H1 (cell line): ENCODE measurements at regions not wholly inside any gene's neighbourhood (a gene's known extent, or its start where the extent isn't known, plus 50 kb on each side); places are given as distances from the start of the nearest gene placed in this dataset.
"Not testable (repeated sequence)": the region's sequence is repeated elsewhere in the genome, so short reads cannot be mapped to it uniquely, and the experiment has no call there.

Source experiments
- CTCF ChIA-PET: fragments of 300-600 bp; sonication (Branson Sonifier 250); formaldehyde crosslinking; loops from one replicate; lab custom pipeline; 2021; ENCODE audit not compliant: partially characterized antibody; lab: Charles Lee
- POLR2A ChIA-PET: fragments of 300-600 bp; sonication (Branson Sonifier 250); formaldehyde crosslinking; loops from one replicate; lab custom pipeline; 2021; ENCODE audit warnings: inconsistent platforms; ENCODE audit not compliant: partially characterized antibody; lab: Charles Lee
- DNase-seq, 2 experiments: peaks; one replicate each; pipeline versions ENCODE4 v3.0.0 to v3.0.0-alpha.2; 2010 to 2022; ENCODE audit warnings: low spot score in 2 of 2, low read depth in 1 of 2, mixed read lengths in 1 of 2
- FAIRE-seq: peaks from 2 replicates; lab custom pipeline; 2011; peaks lifted over from hg19 to GRCh38; lab: Jason Lieb, UNC
- H2AFZ ChIP-seq: 2 replicates; pipeline ENCODE4 v1.8.1; 2012; ENCODE audit warnings: low read length, inconsistent platforms
- H2AK5ac ChIP-seq: 2 replicates; pipeline ENCODE4 v1.6.1; 2013; ENCODE audit warnings: low read depth, low read length
- H2BK120ac ChIP-seq: replicated peaks from 2 replicates; pipeline ENCODE3; 2013; ENCODE audit warnings: low read depth, low read length, inconsistent platforms
- H2BK12ac ChIP-seq: 2 replicates; pipeline ENCODE4 v1.6.1; 2013; ENCODE audit warnings: low read depth, low read length
- H2BK15ac ChIP-seq: 2 replicates; pipeline ENCODE4 v1.6.1; 2013; ENCODE audit warnings: low read length
- H2BK20ac ChIP-seq: 2 replicates; pipeline ENCODE4 v1.6.1; 2013; ENCODE audit warnings: low read length
- H2BK5ac ChIP-seq: 2 replicates; pipeline ENCODE4 v1.6.1; 2013; ENCODE audit warnings: low read depth, low read length
- H3K14ac ChIP-seq: 2 replicates; pipeline ENCODE4 v1.6.1; 2013; ENCODE audit warnings: inconsistent platforms; ENCODE audit not compliant: insufficient read length
- H3K18ac ChIP-seq: 2 replicates; pipeline ENCODE4 v1.6.1; 2013; ENCODE audit warnings: low read length; ENCODE audit errors: extremely low read depth
- H3K23ac ChIP-seq: 2 replicates; pipeline ENCODE4 v1.6.1; 2013; ENCODE audit warnings: inconsistent platforms; ENCODE audit not compliant: insufficient read length
- H3K23me2 ChIP-seq: 2 replicates; pipeline ENCODE4 v1.6.1; 2013; ENCODE audit warnings: low read depth, low read length
- H3K27ac ChIP-seq: 2 replicates; pipeline ENCODE4 v1.6.1; 2011; ENCODE audit warnings: low read depth, low read length, inconsistent platforms
- H3K27me3 ChIP-seq, 4 experiments: replicated peaks in 1 of 4; 1 replicate in 1 of 4; 2 replicates in 3 of 4; pipeline versions ENCODE4 v1.6.1 to v1.8.1; 2011 to 2013; ENCODE audit warnings: low read length in 3 of 4, mild to moderate bottlenecking in 3 of 4, inconsistent platforms in 2 of 4, mixed read lengths in 2 of 4, moderate library complexity in 1 of 4; ENCODE audit not compliant: control insufficient read depth in 3 of 4, insufficient read depth in 3 of 4; ENCODE audit errors: extremely low read depth in 1 of 4
- H3K36me3 ChIP-seq, 4 experiments: 2 replicates each; pipeline versions ENCODE4 v1.6.1 to v1.8.1; 2011 to 2013; ENCODE audit warnings: mild to moderate bottlenecking in 4 of 4, low read length in 3 of 4, moderate library complexity in 2 of 4, control low read depth in 1 of 4, inconsistent platforms in 1 of 4; ENCODE audit not compliant: insufficient read depth in 4 of 4, control insufficient read depth in 2 of 4
- H3K4ac ChIP-seq: replicated peaks from 2 replicates; pipeline ENCODE3; 2013; ENCODE audit warnings: low read length, low read depth, mixed read lengths, inconsistent platforms; ENCODE audit not compliant: insufficient read length
- H3K4me1 ChIP-seq, 4 experiments: replicated peaks in 1 of 4; 1 replicate in 1 of 4; 2 replicates in 3 of 4; pipeline versions ENCODE4 v1.6.1 to v1.8.1; 2011 to 2013; ENCODE audit warnings: low read length in 3 of 4, inconsistent platforms in 2 of 4, mixed read lengths in 1 of 4; ENCODE audit not compliant: insufficient read depth in 4 of 4, control insufficient read depth in 3 of 4
- H3K4me2 ChIP-seq, 2 experiments: 2 replicates each; pipeline versions ENCODE4 v1.6.1 to v1.8.1; 2011 to 2013; ENCODE audit warnings: low read depth in 2 of 2, low read length in 2 of 2, control low read depth in 1 of 2, inconsistent platforms in 1 of 2, mild to moderate bottlenecking in 1 of 2; ENCODE audit not compliant: insufficient read depth in 1 of 2
- H3K4me3 ChIP-seq, 4 experiments: fragments of 200-600, 300-600 bp in 1 of 4; sonication (generic), shearing (Covaris generic), sonication (Bioruptor Twin) in 1 of 4; 2 replicates each; pipeline versions ENCODE4 v1.5.1 to v1.8.1; 2011 to 2016; ENCODE audit warnings: low read length in 4 of 4, low read depth in 3 of 4, control low read depth in 2 of 4, inconsistent platforms in 2 of 4, mild to moderate bottlenecking in 2 of 4, mixed read lengths in 1 of 4, moderate library complexity in 1 of 4; ENCODE audit not compliant: insufficient read depth in 2 of 4; ENCODE audit errors: extremely low read depth in 1 of 4
- H3K56ac ChIP-seq: replicated peaks from 2 replicates; pipeline ENCODE3; 2013; ENCODE audit warnings: low read depth, mild to moderate bottlenecking, mixed read lengths, low read length, inconsistent platforms; ENCODE audit not compliant: insufficient read length
- H3K79me1 ChIP-seq: 2 replicates; pipeline ENCODE4 v1.6.1; 2013; ENCODE audit warnings: low read depth, low read length, control low read depth
- H3K79me2 ChIP-seq, 2 experiments: 2 replicates each; pipeline versions ENCODE4 v1.6.1 to v1.8.1; 2012 to 2013; ENCODE audit warnings: low read length in 2 of 2, mild to moderate bottlenecking in 2 of 2, inconsistent platforms in 1 of 2; ENCODE audit not compliant: insufficient read depth in 2 of 2, control insufficient read depth in 1 of 2
- H3K9ac ChIP-seq, 4 experiments: replicated peaks in 1 of 4; 1 replicate in 1 of 4; 2 replicates in 3 of 4; pipeline versions ENCODE4 v1.6.1 to v1.8.1; 2011 to 2013; ENCODE audit warnings: low read depth in 3 of 4, low read length in 3 of 4, control low read depth in 2 of 4, mild to moderate bottlenecking in 2 of 4, moderate library complexity in 2 of 4, inconsistent platforms in 1 of 4; ENCODE audit errors: extremely low read depth in 1 of 4
- H3K9me3 ChIP-seq, 2 experiments: 2 replicates each; pipeline versions ENCODE4 v1.6.1 to v1.8.1; 2012 to 2013; ENCODE audit warnings: mild to moderate bottlenecking in 2 of 2, moderate library complexity in 2 of 2, control low read depth in 1 of 2, inconsistent platforms in 1 of 2, low read depth in 1 of 2, low read length in 1 of 2, mixed read lengths in 1 of 2; ENCODE audit not compliant: insufficient read depth in 2 of 2
- H4K20me1 ChIP-seq, 2 experiments: replicated peaks in 1 of 2; 2 replicates each; pipeline versions ENCODE3 to v1.8.1; 2011 to 2013; ENCODE audit warnings: inconsistent platforms in 2 of 2, low read length in 2 of 2, mild to moderate bottlenecking in 1 of 2; ENCODE audit not compliant: insufficient read depth in 2 of 2, control insufficient read depth in 1 of 2
- H4K5ac ChIP-seq: 2 replicates; pipeline ENCODE4 v1.6.1; 2013; ENCODE audit warnings: low read length, low read depth, mixed read lengths, inconsistent platforms; ENCODE audit not compliant: insufficient read length
- H4K8ac ChIP-seq: 2 replicates; pipeline ENCODE4 v1.8.0; 2013; ENCODE audit warnings: mild to moderate bottlenecking, moderate library complexity, low read length, inconsistent platforms; ENCODE audit not compliant: insufficient read depth; ENCODE audit errors: extremely low read depth
- H4K91ac ChIP-seq: replicated peaks from 2 replicates; pipeline ENCODE3; 2013; ENCODE audit warnings: low read length, mixed read lengths, inconsistent platforms; ENCODE audit not compliant: insufficient read length
- BACH1 ChIP-seq: IDR thresholded peaks from 2 replicates; pipeline ENCODE4 v1.6.1; 2012; ENCODE audit warnings: low read length, improper control_type of control experiment
- CREB1 ChIP-seq: IDR thresholded peaks from 2 replicates; pipeline ENCODE4 v1.6.1; 2012; ENCODE audit warnings: inconsistent platforms
- CTBP2 ChIP-seq: IDR thresholded peaks from 2 replicates; pipeline ENCODE4 v1.7.0; 2011; ENCODE audit warnings: borderline replicate concordance, mild to moderate bottlenecking, moderate library complexity, mixed read lengths, low read length; ENCODE audit not compliant: insufficient read depth, insufficient read length
- MAFK ChIP-seq: IDR thresholded peaks from 2 replicates; pipeline ENCODE4 v1.6.1; 2012; ENCODE audit warnings: low read depth, mild to moderate bottlenecking, improper control_type of control experiment, low read length
- RBBP5 ChIP-seq: IDR thresholded peaks from 2 replicates; pipeline ENCODE4 v1.7.1; 2012; ENCODE audit warnings: low read depth, mild to moderate bottlenecking, inconsistent platforms, low read length, moderate library complexity, borderline replicate concordance
- RFX5 ChIP-seq: IDR thresholded peaks from 2 replicates; pipeline ENCODE4 v1.6.1; 2011; ENCODE audit warnings: low read depth, low read length, improper control_type of control experiment, borderline replicate concordance
- SAP30 ChIP-seq: fragments of 300-600 bp; sonication (generic); IDR thresholded peaks from 2 replicates; pipeline ENCODE4 v1.7.1; 2012; ENCODE audit warnings: low read length, moderate library complexity, mild to moderate bottlenecking, inconsistent platforms; ENCODE audit not compliant: insufficient read depth, insufficient replicate concordance
- WGBS, 2 experiments: shearing (Covaris generic) in 1 of 2; methylation state at CpG; one replicate each; pipeline versions ENCODE4 v1.1.6 to v1.1.7; 2013 to 2015; ENCODE audit warnings: low lambda C conversion rate in 2 of 2, mixed read lengths in 2 of 2, inconsistent platforms in 1 of 2, low coverage in 1 of 2, missing lambda C conversion rate in 1 of 2; ENCODE audit not compliant: insufficient replicate concordance in 2 of 2, insufficient coverage in 1 of 2, insufficient read length in 1 of 2; ENCODE audit errors: extremely low coverage in 1 of 2, missing lambda C conversion rate in 1 of 2; 5-methylcytosine and 5-hydroxymethylcytosine counted together

DNA sequence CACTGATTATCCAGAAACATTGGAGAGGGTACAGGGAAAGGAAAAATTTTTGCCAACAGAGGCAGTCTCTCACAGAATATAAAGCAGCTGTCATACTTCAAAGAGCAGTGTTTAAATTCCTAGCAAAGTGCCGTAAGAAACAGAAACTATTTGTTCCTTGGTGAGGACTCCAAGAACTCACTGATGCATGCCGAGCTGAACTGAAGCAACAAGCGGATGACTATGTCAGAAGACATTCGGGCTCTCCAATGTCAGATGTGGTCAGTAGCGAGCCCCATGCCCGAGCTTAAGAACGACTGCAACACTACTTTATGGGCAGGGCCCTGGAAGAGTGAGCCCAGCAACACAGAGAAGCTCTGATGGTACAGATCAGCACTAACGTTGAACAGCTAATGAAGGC lies 54.7 kb downstream of the OR2B6 start (continued):
- TF ChIP-seq SAP30 (no peak), BACH1 (no peak), RFX5 (no peak), RBBP5 (no peak), MAFK (no peak), CTBP2 (no peak), CREB1 (no peak)

- H2BK20ac ChIP-seq, H4K91ac ChIP-seq, H2BK15ac ChIP-seq, H2BK120ac ChIP-seq, CTCF ChIA-PET, H3K36me3 ChIP-seq, H4K8ac ChIP-seq, H2AK5ac ChIP-seq, H3K23ac ChIP-seq, POLR2A ChIA-PET, H3K14ac ChIP-seq, H4K20me1 ChIP-seq, H3K9me3 ChIP-seq, H4K5ac ChIP-seq, H3K56ac ChIP-seq, H3K27me3 ChIP-seq, H2BK12ac ChIP-seq, FAIRE-seq, H3K18ac ChIP-seq, H3K23me2 ChIP-seq, H3K4me3 ChIP-seq, H3K4ac ChIP-seq, DNase-seq, H3K4me2 ChIP-seq, H2AFZ ChIP-seq, H3K27ac ChIP-seq, H3K4me1 ChIP-seq, H3K79me1 ChIP-seq, H3K9ac ChIP-seq, H2BK5ac ChIP-seq, H3K79me2 ChIP-seq: not testable (repeated sequence)
- WGBS, 2 experiments = 94% methylated on average over 10 of the region's 12 CpGs; no CpG with 5 or more reads in 1 of the 2 experiments
Measured at GRCh38 chr6:28021011-28021410, 59.4 kb upstream of the ZNF165 start.
